SK-N-SH (cell line): ENCODE measurements at regions not wholly inside any gene's neighbourhood (a gene's known extent, or its start where the extent isn't known, plus 50 kb on each side); places are given as distances from the start of the nearest gene placed in this dataset.

ENCODE experiments used
- CTCF ChIA-PET: fragments of 300-600, 350-600 bp; formaldehyde crosslinking; extraction: SDS; loops from one replicate; lab custom pipeline; 2021; lab: Yijun Ruan, JAX
- POLR2A ChIA-PET: fragments of 350-600 bp; sonication (Branson Sonifier 250); formaldehyde crosslinking; extraction: SDS; loops from one replicate; lab custom pipeline; 2020; ENCODE audit warnings: antibody characterized with exemption, inconsistent platforms; lab: Yijun Ruan, JAX
- DNase-seq: peaks from one replicate; pipeline ENCODE4 v3.0.0; 2012
- H2AFZ ChIP-seq: fragments of 200-600 bp; sonication (generic); 2 replicates; pipeline ENCODE4 v1.8.1; 2016; ENCODE audit warnings: antibody characterized with exemption, mild to moderate bottlenecking, low read depth
- H3F3A ChIP-seq: fragments of 200-600 bp; sonication (generic); replicated peaks from 2 replicates; pipeline ENCODE3; 2016; ENCODE audit warnings: antibody characterized with exemption, mild to moderate bottlenecking; ENCODE audit not compliant: insufficient read depth
- H3K27ac ChIP-seq, 2 experiments: fragments of 200-500 bp in 1 of 2; fragments of 200-600 bp in 1 of 2; sonication (Bioruptor generic) in 1 of 2; sonication (generic), shearing (Covaris generic) in 1 of 2; 2 replicates each; pipeline versions ENCODE4 v1.5.1 to v1.6.1; 2014 to 2016; ENCODE audit warnings: low read depth in 2 of 2, inconsistent platforms in 1 of 2, low read length in 1 of 2, mild to moderate bottlenecking in 1 of 2, mixed read lengths in 1 of 2
- H3K27me3 ChIP-seq: fragments of 200-600 bp; sonication (generic), shearing (Covaris generic); 2 replicates; pipeline ENCODE4 v1.6.1; 2016; ENCODE audit warnings: mixed run types; ENCODE audit not compliant: insufficient read depth
- H3K36me3 ChIP-seq, 2 experiments: fragments of 200-500 bp in 1 of 2; fragments of 200-600 bp in 1 of 2; sonication (Bioruptor generic) in 1 of 2; sonication (generic) in 1 of 2; replicated peaks in 1 of 2; 2 replicates each; pipeline versions ENCODE3 to v1.5.1; 2014 to 2016; ENCODE audit warnings: low read length in 1 of 2, mild to moderate bottlenecking in 1 of 2; ENCODE audit not compliant: insufficient read depth in 2 of 2, control insufficient read depth in 1 of 2
- H3K4me1 ChIP-seq, 2 experiments: fragments of 200-500 bp in 1 of 2; fragments of 200-600 bp in 1 of 2; sonication (Bioruptor generic) in 1 of 2; sonication (generic), shearing (Covaris generic) in 1 of 2; 2 replicates each; pipeline versions ENCODE4 v1.5.1 to v1.6.1; 2014 to 2016; ENCODE audit warnings: low read depth in 1 of 2, low read length in 1 of 2, mixed run types in 1 of 2; ENCODE audit not compliant: insufficient read depth in 2 of 2, control insufficient read depth in 1 of 2
- H3K4me2 ChIP-seq: fragments of 200-600 bp; sonication (generic), shearing (Covaris generic); 2 replicates; pipeline ENCODE4 v1.6.1; 2017; ENCODE audit warnings: mixed run types
- H3K4me3 ChIP-seq, 2 experiments: fragments of 200-500 bp in 1 of 2; fragments of 200-600 bp in 1 of 2; sonication (Bioruptor generic) in 1 of 2; sonication (generic), shearing (Covaris generic) in 1 of 2; 2 replicates each; pipeline versions ENCODE4 v1.5.1 to v1.8.1; 2014 to 2016; ENCODE audit warnings: low read depth in 2 of 2, inconsistent platforms in 1 of 2, low read length in 1 of 2, mild to moderate bottlenecking in 1 of 2, mixed read lengths in 1 of 2, moderate library complexity in 1 of 2
- H3K79me2 ChIP-seq: fragments of 200-600 bp; sonication (generic); 2 replicates; pipeline ENCODE4 v1.8.1; 2017; ENCODE audit warnings: mild to moderate bottlenecking; ENCODE audit not compliant: insufficient read depth
- H3K9ac ChIP-seq: fragments of 200-600 bp; sonication (generic); 2 replicates; pipeline ENCODE4 v1.6.1; 2017; ENCODE audit warnings: mixed run types
- H3K9me2 ChIP-seq: fragments of 200-600 bp; sonication (generic); 2 replicates; pipeline ENCODE4 v1.6.1; 2017; ENCODE audit warnings: mixed run types
- H3K9me3 ChIP-seq: fragments of 200-600 bp; sonication (generic); 2 replicates; pipeline ENCODE4 v1.6.1; 2017; ENCODE audit warnings: mixed run types, mild to moderate bottlenecking, moderate library complexity
- H4K20me1 ChIP-seq: fragments of 200-600 bp; sonication (generic); 2 replicates; pipeline ENCODE4 v1.6.1; 2017; ENCODE audit warnings: mild to moderate bottlenecking, mixed run types; ENCODE audit not compliant: insufficient read depth
- CHD2 ChIP-seq: fragments of 150-350 bp; IDR thresholded peaks from 2 replicates; pipeline ENCODE4 v1.6.1; 2018; ENCODE audit warnings: low read length; ENCODE audit not compliant: partially characterized antibody
- CTCF ChIP-seq: fragments of 200-600 bp; sonication (generic); IDR thresholded peaks from 2 replicates; pipeline ENCODE4 v1.6.1; 2017; ENCODE audit warnings: antibody characterized with exemption, mild to moderate bottlenecking, moderate library complexity
- FOSL2 ChIP-seq: IDR thresholded peaks from 2 replicates; pipeline ENCODE4 v1.4.0; 2012; ENCODE audit warnings: low read depth, mild to moderate bottlenecking, moderate library complexity, borderline replicate concordance
- FOXJ3 ChIP-seq: sonication (generic); formaldehyde crosslinking; IDR thresholded peaks from 2 replicates; pipeline ENCODE4 v1.5.1; 2020; ENCODE audit warnings: mild to moderate bottlenecking, missing genetic modification reagents
- FOXM1 ChIP-seq: IDR thresholded peaks from 2 replicates; pipeline ENCODE4 v1.4.0; 2012; ENCODE audit warnings: low read depth, mild to moderate bottlenecking
- GATA2 ChIP-seq: sonication (generic); formaldehyde crosslinking; IDR thresholded peaks from 2 replicates; pipeline ENCODE4 v1.5.0; 2020; ENCODE audit warnings: mild to moderate bottlenecking, missing genetic modification reagents
- REST ChIP-seq: IDR thresholded peaks from 2 replicates; pipeline ENCODE4 v1.6.1; 2012; ENCODE audit warnings: mild to moderate bottlenecking, low read depth, low read length, moderate library complexity
- RFX5 ChIP-seq: IDR thresholded peaks from 2 replicates; pipeline ENCODE4 v1.6.1; 2012; ENCODE audit warnings: mild to moderate bottlenecking, improper control_type of control experiment, low read length
- RXRA ChIP-seq: IDR thresholded peaks from 2 replicates; pipeline ENCODE4 v1.4.0; 2012; ENCODE audit warnings: low read depth, mild to moderate bottlenecking, borderline replicate concordance
- WGBS: methylation state at CpG from one replicate; pipeline ENCODE4 v1.1.6; 2017; ENCODE audit warnings: low lambda C conversion rate; 5-methylcytosine and 5-hydroxymethylcytosine counted together

GRCh38 chr3:63746211-63746610, 72.9 kb upstream of the C3orf49 start (continued):
- no peak for TF ChIP-seq CTCF
- TF ChIP-seq RXRA, result no peak
- no peak for TF ChIP-seq RFX5

GRCh38 chr3:63751459-63751858, 67.6 kb upstream of the C3orf49 start:
- H3K4me2 ChIP-seq, result no peak overlapping the region
- H3F3A ChIP-seq, result no peaks in the 10 kb centered on the region
- H4K20me1 ChIP-seq, result no peaks in the 10 kb centered on the region
- no peaks in the 10 kb centered on the region for H3K79me2 ChIP-seq
- no peak overlapping the region for H3K27ac ChIP-seq
- no peaks in the 10 kb centered on the region for H3K27me3 ChIP-seq
- ChIA-PET CTCF (no interaction called here), POLR2A (no interaction called here)
- no peaks in the 10 kb centered on the region for H3K36me3 ChIP-seq
- no peak overlapping the region for H2AFZ ChIP-seq
- DNase-seq, result no peak
- no peak overlapping the region for H3K4me3 ChIP-seq
- H3K4me1 ChIP-seq, result no peaks in the 10 kb centered on the region
- H3K9me2 ChIP-seq, result no peaks in the 10 kb centered on the region
- H3K9me3 ChIP-seq, result no peaks in the 10 kb centered on the region
- H3K9ac ChIP-seq, result no peak overlapping the region
- no peak for TF ChIP-seq CHD2
- TF ChIP-seq FOXM1, result no peak
- TF ChIP-seq GATA2 (CRISPR knock-in tag), result no peak
- TF ChIP-seq FOXJ3 (CRISPR knock-in tag), result no peak

GRCh38 chr3:63753567-63753966, 65.5 kb upstream of the C3orf49 start:
- H2AFZ ChIP-seq, result no peak overlapping the region
- H4K20me1 ChIP-seq, result no peaks in the 10 kb centered on the region
- no peaks in the 10 kb centered on the region for H3K9me2 ChIP-seq
- no peaks in the 10 kb centered on the region for H3K4me1 ChIP-seq
- 57% methylated on average over 4 of the region's 4 CpGs for WGBS
- no peaks in the 10 kb centered on the region for H3K27me3 ChIP-seq
- H3K27ac ChIP-seq, result no peak overlapping the region
- H3K9me3 ChIP-seq, result no peaks in the 10 kb centered on the region
- no peak overlapping the region for H3K4me2 ChIP-seq
- no peak overlapping the region for H3K9ac ChIP-seq
- POLR2A ChIA-PET, result no interaction called here
- no peaks in the 10 kb centered on the region for H3F3A ChIP-seq
- H3K79me2 ChIP-seq, result no peaks in the 10 kb centered on the region
- no peaks in the 10 kb centered on the region for H3K36me3 ChIP-seq
- TF ChIP-seq REST, result peak; percentile 97
- TF ChIP-seq FOSL2, result no peak
- H3K4me3 ChIP-seq, result no peak overlapping the region
- no peak for DNase-seq
- CTCF ChIA-PET, result no interaction called here
